K562 (cell line): ENCODE measurements at regions not wholly inside any gene's neighbourhood (a gene's known extent, or its start where the extent isn't known, plus 50 kb on each side); places are given as distances from the start of the nearest gene placed in this dataset.

Experiments
- ATF2 ChIP-seq: sonication (generic); formaldehyde crosslinking; IDR thresholded peaks from 2 replicates; pipeline ENCODE4 v1.8.1; 2022; ENCODE audit warnings: missing genetic modification reagents
- CBFA2T2 ChIP-seq: fragments of 450-650 bp; conservative IDR thresholded peaks from 2 replicates; pipeline ENCODE4 v1.6.1; 2017; ENCODE audit warnings: mild to moderate bottlenecking
- CBX8 ChIP-seq: fragments of 200-600 bp; sonication (generic); IDR thresholded peaks from 2 replicates; pipeline ENCODE4 v1.6.1; 2012; ENCODE audit warnings: borderline replicate concordance, mixed run types, low read depth, mild to moderate bottlenecking, moderate library complexity, mixed read lengths, low read length, control low read depth, inconsistent platforms; ENCODE audit not compliant: poor library complexity, severe bottlenecking; ENCODE audit errors: extremely low read depth
- ESRRB ChIP-seq: fragments of 250-450 bp; sonication (Bioruptor Pico); IDR thresholded peaks from 2 replicates; pipeline ENCODE4 v1.5.0; 2020; ENCODE audit warnings: mild to moderate bottlenecking, moderate library complexity, borderline replicate concordance
- FOXJ3 ChIP-seq: sonication (generic); formaldehyde crosslinking; IDR thresholded peaks from 2 replicates; pipeline ENCODE4 v1.4.0; 2020; ENCODE audit warnings: mild to moderate bottlenecking, missing genetic modification reagents
- KLF1 ChIP-seq: fragments of 450-650 bp; IDR thresholded peaks from 2 replicates; pipeline ENCODE4 v1.6.1; 2016; ENCODE audit warnings: missing genetic modification characterization, missing compliant biosample characterization
- NFATC3 ChIP-seq: fragments of 450-650 bp; IDR thresholded peaks from 2 replicates; pipeline ENCODE4 v1.6.1; 2017; ENCODE audit warnings: mild to moderate bottlenecking
- RFX1 ChIP-seq: fragments of 450-650 bp; IDR thresholded peaks from 2 replicates; pipeline ENCODE4 v1.6.1; 2016; ENCODE audit warnings: mild to moderate bottlenecking, moderate library complexity
- SETDB1 ChIP-seq: IDR thresholded peaks from one replicate; pipeline ENCODE4 v1.6.1; 2012; ENCODE audit warnings: low read length, control low read depth, inconsistent platforms
- SMARCE1 ChIP-seq: fragments of 450-650 bp; IDR thresholded peaks from 2 replicates; pipeline ENCODE4 v1.7.1; 2016; ENCODE audit warnings: mild to moderate bottlenecking
- SP2 ChIP-seq: IDR thresholded peaks from 2 replicates; pipeline ENCODE4 v1.6.1; 2011; ENCODE audit warnings: mild to moderate bottlenecking, low read depth, low read length, moderate library complexity; ENCODE audit not compliant: poor library complexity, severe bottlenecking; ENCODE audit errors: extremely low read depth
- TRIM24 ChIP-seq, 2 experiments: fragments of 450-650 bp; IDR thresholded peaks; 2 replicates each; pipeline ENCODE4 v1.6.1; 2016
- ZNF121 ChIP-seq: sonication (generic); formaldehyde crosslinking; conservative IDR thresholded peaks from 2 replicates; pipeline ENCODE4 v1.8.0; 2022; ENCODE audit warnings: missing genetic modification reagents
- TF ChIP-seq, protein P1 (sequence below): fragments of 250-450 bp; sonication (Bioruptor Pico); IDR thresholded peaks from 2 replicates; pipeline ENCODE4 v1.4.0; 2020

GRCh38 chr11:81033779-81034540 lies 1593.1 kb upstream of the TENM4 start (continued):
- TF ChIP-seq ATF2 (CRISPR knock-in tag) (no peak), KLF1 (tag) (no peak), ZNF121 (CRISPR knock-in tag) (no peak), SETDB1 (no peak), SP2 (no peak), TRIM24 (IDR thresholded peaks at IDR 0.05) (no peak), NFATC3 (no peak), RFX1 (no peak), CBFA2T2 (no peak), CBX8 (no peak), FOXJ3 (no peak), ESRRB (CRISPR knock-in tag) (no peak), SMARCE1 (no peak)
- TF ChIP-seq, protein P1, sequence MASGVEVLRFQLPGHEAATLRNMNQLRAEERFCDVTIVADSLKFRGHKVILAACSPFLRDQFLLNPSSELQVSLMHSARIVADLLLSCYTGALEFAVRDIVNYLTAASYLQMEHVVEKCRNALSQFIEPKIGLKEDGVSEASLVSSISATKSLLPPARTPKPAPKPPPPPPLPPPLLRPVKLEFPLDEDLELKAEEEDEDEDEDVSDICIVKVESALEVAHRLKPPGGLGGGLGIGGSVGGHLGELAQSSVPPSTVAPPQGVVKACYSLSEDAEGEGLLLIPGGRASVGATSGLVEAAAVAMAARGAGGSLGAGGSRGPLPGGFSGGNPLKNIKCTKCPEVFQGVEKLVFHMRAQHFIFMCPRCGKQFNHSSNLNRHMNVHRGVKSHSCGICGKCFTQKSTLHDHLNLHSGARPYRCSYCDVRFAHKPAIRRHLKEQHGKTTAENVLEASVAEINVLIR (CRISPR knock-in tag): no peak
